Mesothelial cell of epicardium (in vitro differentiated cells): ENCODE measurements at regions not wholly inside any gene's neighbourhood (a gene's known extent, or its start where the extent isn't known, plus 50 kb on each side); places are given as distances from the start of the nearest gene placed in this dataset.

Source experiments
- DNase-seq, 2 experiments: peaks; one replicate each; pipeline ENCODE4 v3.0.0; 2021; ENCODE audit warnings: low spot score in 2 of 2; ENCODE audit not compliant: unreplicated experiment in 2 of 2
- H3K27ac Mint-ChIP-seq: 2 replicates; pipeline ENCODE4 v1.8.0; 2021; ENCODE audit warnings: mixed read lengths
- H3K27me3 Mint-ChIP-seq: 2 replicates; pipeline ENCODE4 v1.8.0; 2021; ENCODE audit warnings: low read depth, mixed read lengths
- H3K36me3 Mint-ChIP-seq: 2 replicates; pipeline ENCODE4 v1.8.0; 2021; ENCODE audit warnings: mixed read lengths
- H3K4me1 Mint-ChIP-seq: 2 replicates; pipeline ENCODE4 v1.8.0; 2021; ENCODE audit warnings: mixed read lengths
- H3K4me3 Mint-ChIP-seq: 2 replicates; pipeline ENCODE4 v1.8.0; 2021; ENCODE audit warnings: mild to moderate bottlenecking, moderate library complexity, mixed read lengths
- H3K9me3 Mint-ChIP-seq: 2 replicates; pipeline ENCODE4 v1.8.0; 2021; ENCODE audit warnings: mixed read lengths
- TF ChIP-seq, protein P1 (sequence below): fragments of 200-600 bp; sonication (generic); IDR thresholded peaks from one replicate; pipeline ENCODE4 v1.5.0; 2021; ENCODE audit warnings: antibody characterized with exemption; ENCODE audit not compliant: unreplicated experiment

DNA sequence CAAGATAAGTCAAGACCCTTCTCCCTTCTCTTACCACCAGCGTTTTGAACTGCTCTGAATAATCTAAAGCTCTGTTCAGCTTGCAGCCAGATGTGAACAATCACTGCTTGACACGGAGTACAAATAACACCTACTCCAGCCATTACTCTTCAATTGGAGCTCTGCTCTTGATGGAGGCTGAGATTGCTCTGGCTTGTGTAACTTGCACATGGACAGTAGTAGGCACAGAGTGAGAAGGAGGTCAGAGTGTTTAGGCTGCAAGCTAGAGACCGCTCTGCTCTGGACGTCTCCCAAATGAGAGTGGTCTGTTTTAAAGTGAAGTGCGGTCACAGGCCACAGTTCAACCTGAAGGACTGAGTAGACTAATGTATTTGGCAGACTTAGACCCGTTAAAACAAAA lies 158.3 kb downstream of the HDGFL1 start:
- H3K27me3 Mint-ChIP-seq: no peaks in the 10 kb centered on the region
- TF ChIP-seq, protein P1, sequence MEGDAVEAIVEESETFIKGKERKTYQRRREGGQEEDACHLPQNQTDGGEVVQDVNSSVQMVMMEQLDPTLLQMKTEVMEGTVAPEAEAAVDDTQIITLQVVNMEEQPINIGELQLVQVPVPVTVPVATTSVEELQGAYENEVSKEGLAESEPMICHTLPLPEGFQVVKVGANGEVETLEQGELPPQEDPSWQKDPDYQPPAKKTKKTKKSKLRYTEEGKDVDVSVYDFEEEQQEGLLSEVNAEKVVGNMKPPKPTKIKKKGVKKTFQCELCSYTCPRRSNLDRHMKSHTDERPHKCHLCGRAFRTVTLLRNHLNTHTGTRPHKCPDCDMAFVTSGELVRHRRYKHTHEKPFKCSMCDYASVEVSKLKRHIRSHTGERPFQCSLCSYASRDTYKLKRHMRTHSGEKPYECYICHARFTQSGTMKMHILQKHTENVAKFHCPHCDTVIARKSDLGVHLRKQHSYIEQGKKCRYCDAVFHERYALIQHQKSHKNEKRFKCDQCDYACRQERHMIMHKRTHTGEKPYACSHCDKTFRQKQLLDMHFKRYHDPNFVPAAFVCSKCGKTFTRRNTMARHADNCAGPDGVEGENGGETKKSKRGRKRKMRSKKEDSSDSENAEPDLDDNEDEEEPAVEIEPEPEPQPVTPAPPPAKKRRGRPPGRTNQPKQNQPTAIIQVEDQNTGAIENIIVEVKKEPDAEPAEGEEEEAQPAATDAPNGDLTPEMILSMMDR: no peak
- peaks cover 12% of the 10 kb centered on the region for H3K9me3 Mint-ChIP-seq
- peak overlapping the region; percentile 73 for H3K27ac Mint-ChIP-seq
- H3K36me3 Mint-ChIP-seq: peaks cover 12% of the 10 kb centered on the region
- DNase-seq: no peak
- H3K4me3 Mint-ChIP-seq: no peak overlapping the region
- H3K4me1 Mint-ChIP-seq: peaks cover 29% of the 10 kb centered on the region

DNA sequence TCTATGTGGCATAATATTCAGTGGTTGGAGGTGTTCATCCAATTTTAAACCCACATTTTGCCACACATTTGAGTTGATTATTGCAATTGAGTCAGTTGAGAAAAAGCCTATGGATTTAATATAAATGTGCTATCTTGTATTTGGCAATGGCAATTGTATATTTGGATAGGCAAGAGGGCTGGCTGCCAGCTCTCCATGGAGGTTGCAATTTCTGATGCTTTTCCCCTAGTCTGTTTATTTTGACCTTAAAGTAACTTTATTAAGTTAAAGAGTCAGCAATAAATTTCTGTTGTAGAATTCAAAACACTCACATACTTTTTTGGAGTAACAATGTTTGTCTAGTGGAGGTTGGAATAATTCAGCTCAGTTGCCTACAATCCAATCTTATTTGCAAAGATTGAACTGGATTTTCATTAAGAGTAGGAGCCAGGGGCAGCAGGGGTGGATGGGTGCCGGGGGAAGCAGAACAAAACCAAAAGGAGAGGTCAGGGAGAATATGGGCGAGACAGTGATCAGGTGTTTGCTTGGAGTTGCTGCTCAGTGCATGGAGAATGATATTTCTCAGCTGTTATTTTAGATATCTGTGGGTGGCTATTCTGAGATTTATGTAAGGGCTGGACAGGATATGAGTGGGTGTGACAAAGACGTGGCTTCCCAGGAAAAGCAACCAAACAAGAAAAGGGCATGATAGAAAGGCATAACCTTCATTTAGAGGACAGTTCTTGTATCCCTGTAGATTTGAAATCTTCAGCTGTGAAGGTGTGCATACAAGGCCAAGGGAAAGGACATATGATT lies 163.0 kb downstream of the HDGFL1 start:
- peaks cover 10% of the 10 kb centered on the region for H3K9me3 Mint-ChIP-seq
- H3K27me3 Mint-ChIP-seq: no peaks in the 10 kb centered on the region
- no peak for DNase-seq
- H3K4me1 Mint-ChIP-seq: peaks cover 28% of the 10 kb centered on the region
- peak overlapping the region; percentile 7 for H3K27ac Mint-ChIP-seq
- H3K4me3 Mint-ChIP-seq: no peak overlapping the region
- no peaks in the 10 kb centered on the region for H3K36me3 Mint-ChIP-seq
- TF ChIP-seq, protein P1: no peak

DNA sequence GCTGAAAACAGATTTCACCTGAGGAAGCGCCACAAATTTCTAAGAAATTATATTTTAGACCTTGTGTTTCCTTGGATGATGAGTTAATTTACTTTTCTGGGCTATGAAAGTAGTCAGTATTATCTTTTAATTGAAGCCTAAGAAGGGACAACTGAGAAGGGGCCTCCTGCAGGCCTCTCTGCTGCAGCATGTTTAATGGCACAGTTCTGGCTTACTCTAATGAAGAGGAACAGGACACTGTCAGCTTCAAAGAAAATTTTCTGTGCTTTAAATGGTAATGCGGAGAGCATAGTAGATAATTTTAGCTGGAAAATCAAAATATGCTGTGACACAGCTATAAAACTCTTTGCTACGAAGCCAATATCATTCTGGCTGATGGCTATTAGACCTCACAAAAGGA lies 167.4 kb downstream of the HDGFL1 start:
- Mint-ChIP-seq H3K4me1 (peaks cover 28% of the 10 kb centered on the region), H3K27me3 (no peaks in the 10 kb centered on the region), H3K36me3 (no peaks in the 10 kb centered on the region)

DNA sequence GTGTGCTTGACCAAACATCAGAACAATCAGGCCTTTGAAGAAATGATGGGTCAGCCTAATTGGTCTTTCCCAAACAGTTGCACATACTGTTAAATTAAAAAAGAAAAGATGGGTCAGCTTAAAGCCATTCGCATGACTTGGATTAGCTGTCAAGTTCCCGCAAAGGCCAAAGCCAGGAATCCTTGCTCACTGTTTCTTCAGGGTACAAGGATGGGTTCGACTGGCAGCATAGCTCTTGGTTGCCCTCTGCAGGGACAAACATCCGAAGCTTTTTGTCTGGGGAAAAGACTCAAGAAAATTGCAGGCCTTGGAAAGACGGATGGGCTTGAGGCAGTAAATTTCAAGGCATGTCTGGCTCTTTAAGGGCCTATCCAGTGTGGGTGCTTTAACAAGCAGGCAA lies 168.0 kb downstream of the HDGFL1 start:
- peak overlapping the region; percentile 89 for H3K27ac Mint-ChIP-seq
- no peak overlapping the region for H3K4me3 Mint-ChIP-seq
- H3K9me3 Mint-ChIP-seq: peaks cover 16% of the 10 kb centered on the region
- H3K36me3 Mint-ChIP-seq: no peaks in the 10 kb centered on the region
- peaks cover 27% of the 10 kb centered on the region for H3K4me1 Mint-ChIP-seq
- DNase-seq: no peak
- TF ChIP-seq, protein P1: peak; percentile 37
- no peaks in the 10 kb centered on the region for H3K27me3 Mint-ChIP-seq

More for the DNA sequence above, 167.4 kb downstream of the HDGFL1 start:
- no peak overlapping the region for H3K4me3 Mint-ChIP-seq
- TF ChIP-seq, protein P1: no peak
- no peak for DNase-seq
- H3K27ac Mint-ChIP-seq: peak overlapping the region; percentile 89
- peaks cover 12% of the 10 kb centered on the region for H3K9me3 Mint-ChIP-seq

DNA sequence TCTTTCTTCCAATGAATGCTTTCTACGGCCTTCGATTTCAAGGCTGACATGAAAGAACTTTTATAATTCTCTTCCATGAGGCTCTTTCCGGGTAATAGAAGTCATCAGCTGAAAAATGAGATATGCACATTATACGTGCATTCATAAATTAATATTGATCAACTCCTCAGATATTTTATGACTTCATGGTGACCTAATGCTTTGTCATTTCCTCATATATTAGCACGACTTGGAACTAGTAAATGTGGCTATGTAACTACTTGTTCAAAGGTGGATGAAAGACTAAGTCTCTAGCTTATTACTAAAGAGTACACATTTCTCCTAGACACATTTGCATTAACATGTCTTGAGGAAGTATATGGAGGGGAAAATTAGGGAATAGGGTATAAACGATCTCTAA lies 168.8 kb downstream of the HDGFL1 start:
- Mint-ChIP-seq H3K27ac (peak overlapping the region; percentile 63), H3K27me3 (no peaks in the 10 kb centered on the region), H3K4me1 (peaks cover 23% of the 10 kb centered on the region), H3K4me3 (no peak overlapping the region), H3K36me3 (peaks cover 2% of the 10 kb centered on the region), H3K9me3 (peaks cover 20% of the 10 kb centered on the region)
- TF ChIP-seq, protein P1: no peak
- no peak for DNase-seq

DNA sequence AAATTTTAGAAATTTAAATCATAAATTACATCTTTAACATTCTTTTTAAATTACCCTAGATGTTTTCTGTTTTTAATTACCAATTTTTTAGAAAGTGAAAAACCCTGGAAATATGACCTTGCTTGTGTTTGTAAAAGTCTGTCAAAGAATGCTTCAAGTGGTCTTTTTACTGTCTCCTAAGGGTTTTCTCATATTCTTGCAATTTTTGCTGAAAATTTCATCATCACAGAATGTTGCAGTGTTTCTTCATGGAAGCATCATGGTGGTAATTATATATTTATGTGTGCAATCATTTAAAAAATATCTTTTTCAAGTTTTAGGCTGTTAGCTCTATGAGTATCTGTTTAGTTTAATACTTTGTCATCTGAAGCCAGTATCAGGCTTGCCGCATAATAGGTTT lies 178.2 kb downstream of the HDGFL1 start:
- TF ChIP-seq, protein P1: no peak
- Mint-ChIP-seq H3K9me3 (peaks cover 8% of the 10 kb centered on the region), H3K4me1 (peaks cover 30% of the 10 kb centered on the region), H3K36me3 (peaks cover 1% of the 10 kb centered on the region), H3K4me3 (no peak overlapping the region), H3K27ac (no peak overlapping the region), H3K27me3 (no peaks in the 10 kb centered on the region)
- no peak for DNase-seq
